Rectal smooth muscle tissue (tissue), 1 donor: ENCODE measurements at regions not wholly inside any gene's neighbourhood (a gene's known extent, or its start where the extent isn't known, plus 50 kb on each side); places are given as distances from the start of the nearest gene placed in this dataset.

ENCODE experiments used
- H3K27ac ChIP-seq: one replicate; pipeline ENCODE4 v1.7.0; 2013; ENCODE audit warnings: low read depth, low read length, inconsistent platforms
- H3K27me3 ChIP-seq: one replicate; pipeline ENCODE4 v1.7.0; 2013; ENCODE audit warnings: low read length; ENCODE audit not compliant: control insufficient read depth, insufficient read depth
- H3K36me3 ChIP-seq: one replicate; pipeline ENCODE4 v1.7.0; 2013; ENCODE audit warnings: low read length; ENCODE audit not compliant: control insufficient read depth, insufficient read depth
- H3K4me1 ChIP-seq: one replicate; pipeline ENCODE4 v1.7.0; 2013; ENCODE audit warnings: low read length; ENCODE audit not compliant: control insufficient read depth, insufficient read depth
- H3K4me3 ChIP-seq: one replicate; pipeline ENCODE4 v1.7.0; 2013; ENCODE audit warnings: low read length
- H3K9ac ChIP-seq: one replicate; pipeline ENCODE4 v1.7.0; 2013; ENCODE audit warnings: low read length

DNA sequence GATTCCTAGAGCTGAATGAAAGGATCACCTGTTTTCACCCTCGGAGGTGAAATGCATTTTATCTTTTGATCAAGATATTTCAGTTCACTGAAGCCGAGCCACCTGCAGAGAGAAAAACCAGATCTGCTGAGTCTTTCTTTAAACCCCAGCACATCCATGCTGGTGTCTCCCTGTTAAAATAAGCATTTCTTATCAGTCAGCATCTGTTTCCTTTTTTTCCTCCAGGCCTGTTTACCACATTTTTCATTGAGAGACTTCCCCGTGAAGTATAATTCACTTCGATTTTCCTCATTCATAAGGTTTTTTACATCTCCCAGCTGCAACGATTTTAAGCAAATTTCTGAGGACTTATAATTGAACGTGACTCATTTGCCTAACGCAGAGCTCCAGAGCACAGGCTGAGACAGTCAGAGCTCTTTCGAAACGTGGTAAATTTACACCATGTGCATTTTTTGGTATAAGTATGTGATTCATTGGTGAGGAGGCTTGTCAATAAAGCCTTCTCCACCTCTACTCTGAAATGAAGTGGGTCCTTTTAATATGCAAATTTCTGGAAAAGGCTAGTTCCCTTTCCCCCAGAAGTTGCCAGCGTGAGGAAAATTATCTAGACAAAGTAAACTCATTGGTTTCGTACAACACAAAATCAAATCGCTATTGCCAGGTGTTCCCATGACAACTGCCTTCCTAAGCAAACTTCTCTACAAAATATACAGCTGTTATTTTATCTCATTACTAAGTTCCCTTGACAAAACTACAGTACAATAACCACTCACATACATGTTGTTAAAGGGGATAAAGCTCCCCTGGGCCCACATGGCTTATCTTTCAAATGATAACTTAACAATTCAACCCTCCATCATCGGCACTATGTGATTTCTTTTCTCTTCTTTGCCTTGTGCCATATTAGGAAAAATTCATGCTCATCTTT lies 374.8 kb upstream of the AKR1E2 start:
- Histone ChIP-seq H3K36me3 (no peaks in the 10 kb centered on the region), H3K27ac (no peak overlapping the region), H3K9ac (no peak overlapping the region), H3K4me1 (no peaks in the 10 kb centered on the region), H3K4me3 (no peak overlapping the region), H3K27me3 (no peaks in the 10 kb centered on the region)

- Histone ChIP-seq H3K4me3 (no peak overlapping the region), H3K27ac (no peak overlapping the region), H3K27me3 (no peaks in the 10 kb centered on the region), H3K36me3 (no peaks in the 10 kb centered on the region), H3K9ac (no peak overlapping the region), H3K4me1 (no peaks in the 10 kb centered on the region)
Measured at GRCh38 chr10:4450169-4450568, 375.8 kb upstream of the AKR1E2 start.

DNA sequence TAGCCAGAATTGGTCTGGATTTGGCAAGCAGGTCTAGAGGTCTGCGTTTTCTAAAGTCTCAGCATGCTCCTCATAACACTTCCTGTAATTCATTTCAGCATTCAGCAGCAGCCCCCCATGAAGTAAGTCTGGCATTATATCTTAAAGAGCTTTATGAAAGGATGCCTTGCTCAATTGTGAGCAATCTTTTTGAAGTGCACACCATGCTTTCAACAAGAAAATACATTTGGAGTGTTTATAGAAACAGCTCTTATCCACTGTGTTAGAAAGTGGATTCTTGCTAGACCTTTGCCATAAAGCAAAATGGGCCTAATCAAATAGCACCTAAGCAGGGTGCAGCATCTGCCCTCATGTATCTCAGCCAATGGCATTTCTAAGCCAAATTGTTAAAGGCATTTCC lies 378.0 kb upstream of the AKR1E2 start:
- H3K27ac ChIP-seq, result no peak overlapping the region
- H3K4me3 ChIP-seq, result no peak overlapping the region
- no peaks in the 10 kb centered on the region for H3K36me3 ChIP-seq
- H3K4me1 ChIP-seq, result no peaks in the 10 kb centered on the region
- H3K27me3 ChIP-seq, result no peaks in the 10 kb centered on the region
- no peak overlapping the region for H3K9ac ChIP-seq

DNA sequence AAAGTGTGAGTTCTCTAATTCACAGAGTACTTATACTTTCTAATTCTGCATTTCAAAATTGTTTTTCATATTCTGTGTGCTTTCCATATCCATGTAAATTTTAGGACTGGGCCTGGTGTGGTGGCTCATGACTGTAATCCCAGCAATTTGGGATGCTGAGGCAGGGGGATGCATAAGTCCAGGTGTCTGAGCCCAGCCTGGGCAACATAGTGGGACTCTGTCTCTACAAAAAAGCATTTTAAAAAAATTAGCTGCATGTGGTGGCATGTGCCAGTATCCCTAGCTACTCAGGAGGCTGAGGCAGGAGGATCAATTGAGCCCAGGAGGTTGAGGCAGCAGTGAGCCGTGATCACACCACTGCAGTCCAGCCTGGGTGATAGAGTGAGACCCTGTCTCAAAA lies 382.6 kb upstream of the AKR1E2 start:
- H3K9ac ChIP-seq, result no peak overlapping the region
- H3K4me1 ChIP-seq, result no peaks in the 10 kb centered on the region
- no peaks in the 10 kb centered on the region for H3K27me3 ChIP-seq
- H3K27ac ChIP-seq, result no peak overlapping the region
- H3K4me3 ChIP-seq, result no peak overlapping the region
- no peaks in the 10 kb centered on the region for H3K36me3 ChIP-seq

GRCh38 chr10:4442296-4442695 lies 383.7 kb upstream of the AKR1E2 start:
- Histone ChIP-seq H3K36me3 (no peaks in the 10 kb centered on the region), H3K4me1 (no peaks in the 10 kb centered on the region), H3K9ac (no peak overlapping the region), H3K27me3 (no peaks in the 10 kb centered on the region), H3K27ac (no peak overlapping the region), H3K4me3 (no peak overlapping the region)

DNA sequence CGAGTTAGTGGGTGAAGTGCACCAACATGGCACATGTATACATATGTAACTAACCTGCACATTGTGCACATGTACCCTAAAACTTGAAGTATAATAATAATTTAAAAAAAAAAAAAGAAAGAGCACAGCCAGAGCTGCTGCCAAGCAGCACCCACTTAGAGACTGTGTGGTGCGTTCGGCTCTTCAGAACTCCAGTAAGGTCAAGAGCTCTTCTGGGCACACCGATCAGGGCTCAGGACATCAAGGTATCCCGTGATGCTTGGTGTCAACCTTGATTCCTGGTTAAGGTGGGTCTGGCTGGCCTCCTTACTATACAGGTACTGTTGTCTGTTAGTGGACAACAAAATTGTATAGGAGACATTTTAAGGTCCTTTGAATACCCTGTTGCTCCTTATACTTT lies 385.7 kb upstream of the AKR1E2 start:
- Histone ChIP-seq H3K27ac (no peak overlapping the region), H3K4me1 (no peaks in the 10 kb centered on the region), H3K27me3 (no peaks in the 10 kb centered on the region), H3K36me3 (no peaks in the 10 kb centered on the region), H3K4me3 (no peak overlapping the region), H3K9ac (no peak overlapping the region)

- Histone ChIP-seq H3K4me3 (no peak overlapping the region), H3K27ac (no peak overlapping the region), H3K4me1 (no peaks in the 10 kb centered on the region), H3K36me3 (no peaks in the 10 kb centered on the region), H3K9ac (no peak overlapping the region), H3K27me3 (no peaks in the 10 kb centered on the region)
Measured at GRCh38 chr10:4437791-4438190, 388.2 kb upstream of the AKR1E2 start.

GRCh38 chr10:4437061-4437460 lies 388.9 kb upstream of the AKR1E2 start:
- H3K4me1 ChIP-seq, result no peaks in the 10 kb centered on the region

GRCh38 chr10:4436103-4436502 lies 389.9 kb upstream of the AKR1E2 start:
- Histone ChIP-seq H3K36me3 (no peaks in the 10 kb centered on the region), H3K27me3 (no peaks in the 10 kb centered on the region), H3K9ac (no peak overlapping the region), H3K4me1 (no peaks in the 10 kb centered on the region), H3K4me3 (no peak overlapping the region), H3K27ac (no peak overlapping the region)

More at GRCh38 chr10:4437061-4437460, 388.9 kb upstream of the AKR1E2 start:
- H3K36me3 ChIP-seq, result no peaks in the 10 kb centered on the region
- no peak overlapping the region for H3K4me3 ChIP-seq
- H3K9ac ChIP-seq, result no peak overlapping the region
- H3K27me3 ChIP-seq, result no peaks in the 10 kb centered on the region
- H3K27ac ChIP-seq, result no peak overlapping the region

GRCh38 chr10:4434516-4435071 lies 391.4 kb upstream of the AKR1E2 start:
- Histone ChIP-seq H3K27ac (no peak overlapping the region), H3K4me1 (no peaks in the 10 kb centered on the region), H3K36me3 (no peaks in the 10 kb centered on the region), H3K27me3 (no peaks in the 10 kb centered on the region), H3K9ac (no peak overlapping the region), H3K4me3 (no peak overlapping the region)

GRCh38 chr10:4434105-4434504 lies 391.9 kb upstream of the AKR1E2 start:
- H3K27ac ChIP-seq, result no peak overlapping the region
- no peaks in the 10 kb centered on the region for H3K36me3 ChIP-seq
- no peaks in the 10 kb centered on the region for H3K4me1 ChIP-seq
- no peaks in the 10 kb centered on the region for H3K27me3 ChIP-seq
- no peak overlapping the region for H3K4me3 ChIP-seq
- H3K9ac ChIP-seq, result no peak overlapping the region

- no peak overlapping the region for H3K9ac ChIP-seq
- H3K4me1 ChIP-seq, result peaks cover 3% of the 10 kb centered on the region
- no peaks in the 10 kb centered on the region for H3K36me3 ChIP-seq
- no peaks in the 10 kb centered on the region for H3K27me3 ChIP-seq
- no peak overlapping the region for H3K4me3 ChIP-seq
- H3K27ac ChIP-seq, result no peak overlapping the region
Measured at GRCh38 chr10:4431114-4431863, 394.7 kb upstream of the AKR1E2 start.
